Activated CD4-positive, alpha-beta T cell treated with anti-CD3 and anti-CD28 coated beads, Interleukin-2, Interleukin-4, amounts not matched to agents 100 ng/mL and 50 ng/mL, durations not matched to agents 16 hours and 8 hours (primary cell): ENCODE measurements at regions not wholly inside any gene's neighbourhood (a gene's known extent, or its start where the extent isn't known, plus 50 kb on each side); places are given as distances from the start of the nearest gene placed in this dataset.

Source experiments
- DNase-seq: peaks from one replicate; pipeline ENCODE4 v3.0.0-alpha.2; 2020; ENCODE audit warnings: low spot score

GRCh38 chr2:75808793-75809535 is 98.2 kb upstream of the GCFC2 start:
- DNase-seq: no peak

GRCh38 chr2:75807992-75808391 is 97.3 kb upstream of the GCFC2 start:
- no peak for DNase-seq

GRCh38 chr2:75801234-75801982 is 90.7 kb upstream of the GCFC2 start:
- no peak for DNase-seq

GRCh38 chr2:75800456-75800855 is 89.7 kb upstream of the GCFC2 start:
- DNase-seq: no peak

- no peak for DNase-seq
Measured at GRCh38 chr2:75799859-75800258, 89.1 kb upstream of the GCFC2 start.

GRCh38 chr2:75798569-75798968 is 87.9 kb upstream of the GCFC2 start:
- DNase-seq: no peak

GRCh38 chr2:75792996-75793395 is 82.3 kb upstream of the GCFC2 start:
- no peak for DNase-seq

- no peak for DNase-seq
Measured at GRCh38 chr2:75792146-75792545, 81.4 kb upstream of the GCFC2 start.

GRCh38 chr2:75790814-75791467 is 80.2 kb upstream of the GCFC2 start:
- no peak for DNase-seq

GRCh38 chr2:75790121-75790813 is 79.6 kb upstream of the GCFC2 start:
- DNase-seq: no peak

- no peak for DNase-seq
Measured at GRCh38 chr2:75788902-75789301, 78.2 kb upstream of the GCFC2 start.

GRCh38 chr2:75788154-75788553 is 77.4 kb upstream of the GCFC2 start:
- no peak for DNase-seq

GRCh38 chr2:75787532-75788132 is 76.9 kb upstream of the GCFC2 start:
- DNase-seq: peak; percentile 16

GRCh38 chr2:75775311-75775823 is 64.7 kb upstream of the GCFC2 start:
- DNase-seq: no peak

- no peak for DNase-seq
Measured at GRCh38 chr2:75772908-75773630, 62.4 kb upstream of the GCFC2 start.

GRCh38 chr2:75765798-75766197 is 55.1 kb upstream of the GCFC2 start:
- no peak for DNase-seq

- no peak for DNase-seq
Measured at GRCh38 chr2:75764611-75765010, 53.9 kb upstream of the GCFC2 start.
